MM.1S (cell line): ENCODE measurements at regions not wholly inside any gene's neighbourhood (a gene's known extent, or its start where the extent isn't known, plus 50 kb on each side); places are given as distances from the start of the nearest gene placed in this dataset.

Experiments
- DNase-seq: peaks from one replicate; pipeline ENCODE4 v3.0.0-alpha.2; 2015
- H2AFZ ChIP-seq: fragments of 300-600 bp; sonication (generic); 2 replicates; pipeline ENCODE4 v1.6.0; 2016; ENCODE audit warnings: antibody characterized with exemption, low read length
- H3F3A ChIP-seq: fragments of 300-600 bp; sonication (generic); 2 replicates; pipeline ENCODE4 v1.6.1; 2016; ENCODE audit warnings: mild to moderate bottlenecking, antibody characterized with exemption, low read length, moderate library complexity, mixed read lengths; ENCODE audit not compliant: insufficient read depth
- H3K27ac ChIP-seq: fragments of 300-600 bp; sonication (generic); 2 replicates; pipeline ENCODE4 v1.5.1; 2016; ENCODE audit warnings: mild to moderate bottlenecking, low read length
- H3K27me3 ChIP-seq: fragments of 300-600 bp; sonication (generic); replicated peaks from 2 replicates; pipeline ENCODE4 v1.6.0; 2016; ENCODE audit warnings: low read length; ENCODE audit not compliant: insufficient read depth
- H3K36me3 ChIP-seq: fragments of 300-600 bp; sonication (generic); replicated peaks from 2 replicates; pipeline ENCODE4 v1.6.1; 2016; ENCODE audit warnings: mild to moderate bottlenecking, low read length, mixed read lengths; ENCODE audit not compliant: insufficient read depth
- H3K4me1 ChIP-seq: fragments of 300-600 bp; sonication (generic); 2 replicates; pipeline ENCODE4 v1.6.1; 2016; ENCODE audit warnings: low read length, mixed read lengths
- H3K4me2 ChIP-seq: fragments of 300-600 bp; sonication (generic); 2 replicates; pipeline ENCODE4 v1.6.0; 2016; ENCODE audit warnings: low read depth, low read length
- H3K4me3 ChIP-seq: fragments of 300-600 bp; sonication (generic); 2 replicates; pipeline ENCODE4 v1.5.1; 2016; ENCODE audit warnings: low read length, mixed read lengths
- H3K79me2 ChIP-seq: fragments of 300-600 bp; sonication (generic); 2 replicates; pipeline ENCODE4 v1.6.1; 2016; ENCODE audit warnings: mixed run types, low read length, mixed read lengths
- H3K9ac ChIP-seq: fragments of 300-600 bp; sonication (generic); 2 replicates; pipeline ENCODE4 v1.6.1; 2016; ENCODE audit warnings: low read length, mixed read lengths
- H3K9me2 ChIP-seq: fragments of 300-600 bp; sonication (generic); replicated peaks from 2 replicates; pipeline ENCODE4 v1.6.1; 2016; ENCODE audit warnings: mild to moderate bottlenecking, low read length, mixed read lengths; ENCODE audit not compliant: insufficient read depth
- H3K9me3 ChIP-seq: fragments of 300-600 bp; sonication (generic); replicated peaks from 2 replicates; pipeline ENCODE4 v1.6.1; 2016; ENCODE audit warnings: mild to moderate bottlenecking, low read length, mixed read lengths; ENCODE audit not compliant: insufficient read depth
- H4K20me1 ChIP-seq: fragments of 300-600 bp; sonication (generic); 2 replicates; pipeline ENCODE4 v1.6.1; 2016; ENCODE audit warnings: mild to moderate bottlenecking, low read length, moderate library complexity, mixed read lengths; ENCODE audit not compliant: insufficient read depth
- EZH2 ChIP-seq: fragments of 300-600 bp; sonication (generic); optimal IDR thresholded peaks from 2 replicates; pipeline ENCODE3; 2017; ENCODE audit warnings: low read depth, mild to moderate bottlenecking, antibody characterized with exemption, low read length, mixed read lengths
- EZH2phosphoT487 ChIP-seq: fragments of 300-600 bp; sonication (generic); IDR thresholded peaks from 2 replicates; pipeline ENCODE4 v1.6.1; 2018; ENCODE audit warnings: antibody characterized with exemption, low read length
- TF ChIP-seq, protein P1 (sequence below): fragments of 300-600 bp; sonication (generic); IDR thresholded peaks from 2 replicates; pipeline ENCODE4 v1.5.1; 2016; ENCODE audit warnings: antibody characterized with exemption, low read length, mixed read lengths

DNA sequence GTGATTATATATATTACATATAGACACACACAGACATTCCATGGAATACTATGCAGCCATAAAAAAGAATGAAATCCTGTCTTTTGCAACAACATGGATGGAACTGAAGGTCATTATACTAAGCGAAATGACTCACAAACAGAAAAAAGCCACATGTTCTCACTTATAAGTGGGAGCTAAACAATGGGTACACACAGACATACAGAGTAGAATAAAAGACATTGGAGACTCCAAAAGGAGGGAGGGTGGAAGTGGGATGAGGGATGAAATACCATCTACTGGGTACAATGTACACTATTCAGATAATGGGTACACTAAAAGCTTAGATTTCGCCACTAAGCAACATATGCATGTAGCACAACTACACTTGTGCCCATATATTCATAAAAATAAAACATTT lies 170.0 kb upstream of the RGMB start:
- Histone ChIP-seq H3K9me3 (no peaks in the 10 kb centered on the region), H3K27me3 (no peaks in the 10 kb centered on the region), H2AFZ (no peak overlapping the region), H3K79me2 (no peaks in the 10 kb centered on the region), H3K27ac (no peak overlapping the region), H3K9ac (no peak overlapping the region), H3K4me3 (no peak overlapping the region), H3F3A (no peaks in the 10 kb centered on the region), H3K4me1 (no peaks in the 10 kb centered on the region), H4K20me1 (no peaks in the 10 kb centered on the region), H3K9me2 (no peaks in the 10 kb centered on the region), H3K4me2 (no peak overlapping the region), H3K36me3 (no peaks in the 10 kb centered on the region)
- DNase-seq, result no peak
- TF ChIP-seq EZH2 (no peak), EZH2phosphoT487 (no peak)
- TF ChIP-seq, protein P1, sequence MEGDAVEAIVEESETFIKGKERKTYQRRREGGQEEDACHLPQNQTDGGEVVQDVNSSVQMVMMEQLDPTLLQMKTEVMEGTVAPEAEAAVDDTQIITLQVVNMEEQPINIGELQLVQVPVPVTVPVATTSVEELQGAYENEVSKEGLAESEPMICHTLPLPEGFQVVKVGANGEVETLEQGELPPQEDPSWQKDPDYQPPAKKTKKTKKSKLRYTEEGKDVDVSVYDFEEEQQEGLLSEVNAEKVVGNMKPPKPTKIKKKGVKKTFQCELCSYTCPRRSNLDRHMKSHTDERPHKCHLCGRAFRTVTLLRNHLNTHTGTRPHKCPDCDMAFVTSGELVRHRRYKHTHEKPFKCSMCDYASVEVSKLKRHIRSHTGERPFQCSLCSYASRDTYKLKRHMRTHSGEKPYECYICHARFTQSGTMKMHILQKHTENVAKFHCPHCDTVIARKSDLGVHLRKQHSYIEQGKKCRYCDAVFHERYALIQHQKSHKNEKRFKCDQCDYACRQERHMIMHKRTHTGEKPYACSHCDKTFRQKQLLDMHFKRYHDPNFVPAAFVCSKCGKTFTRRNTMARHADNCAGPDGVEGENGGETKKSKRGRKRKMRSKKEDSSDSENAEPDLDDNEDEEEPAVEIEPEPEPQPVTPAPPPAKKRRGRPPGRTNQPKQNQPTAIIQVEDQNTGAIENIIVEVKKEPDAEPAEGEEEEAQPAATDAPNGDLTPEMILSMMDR, result no peak

DNA sequence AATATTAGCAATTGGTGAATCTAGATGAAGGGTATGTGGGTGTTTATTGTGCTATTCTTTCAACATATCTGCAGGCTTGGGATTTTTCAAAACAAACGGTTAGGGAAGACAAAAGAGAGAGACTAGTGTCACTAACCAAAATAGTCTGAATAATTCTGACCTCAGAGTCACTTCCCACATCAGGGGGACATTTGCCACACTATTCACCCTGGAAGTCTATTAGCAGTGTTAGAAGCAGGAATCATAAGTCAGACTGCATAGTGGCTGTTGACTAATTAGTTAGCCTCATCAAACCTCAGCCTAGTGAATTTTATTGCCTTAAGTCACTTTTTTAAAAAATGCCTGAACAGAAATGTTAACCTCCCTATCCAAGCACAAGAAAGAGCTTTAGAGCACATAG lies 169.2 kb upstream of the RGMB start:
- Histone ChIP-seq H3K4me1 (no peaks in the 10 kb centered on the region), H2AFZ (no peak overlapping the region), H3F3A (no peaks in the 10 kb centered on the region), H3K9ac (no peak overlapping the region), H4K20me1 (no peaks in the 10 kb centered on the region), H3K27ac (no peak overlapping the region), H3K79me2 (no peaks in the 10 kb centered on the region), H3K9me2 (no peaks in the 10 kb centered on the region), H3K27me3 (no peaks in the 10 kb centered on the region), H3K36me3 (no peaks in the 10 kb centered on the region), H3K4me2 (no peak overlapping the region), H3K4me3 (no peak overlapping the region), H3K9me3 (no peaks in the 10 kb centered on the region)
- TF ChIP-seq, protein P1, result no peak
- TF ChIP-seq EZH2, result no peak
- TF ChIP-seq EZH2phosphoT487, result no peak
- no peak for DNase-seq

DNA sequence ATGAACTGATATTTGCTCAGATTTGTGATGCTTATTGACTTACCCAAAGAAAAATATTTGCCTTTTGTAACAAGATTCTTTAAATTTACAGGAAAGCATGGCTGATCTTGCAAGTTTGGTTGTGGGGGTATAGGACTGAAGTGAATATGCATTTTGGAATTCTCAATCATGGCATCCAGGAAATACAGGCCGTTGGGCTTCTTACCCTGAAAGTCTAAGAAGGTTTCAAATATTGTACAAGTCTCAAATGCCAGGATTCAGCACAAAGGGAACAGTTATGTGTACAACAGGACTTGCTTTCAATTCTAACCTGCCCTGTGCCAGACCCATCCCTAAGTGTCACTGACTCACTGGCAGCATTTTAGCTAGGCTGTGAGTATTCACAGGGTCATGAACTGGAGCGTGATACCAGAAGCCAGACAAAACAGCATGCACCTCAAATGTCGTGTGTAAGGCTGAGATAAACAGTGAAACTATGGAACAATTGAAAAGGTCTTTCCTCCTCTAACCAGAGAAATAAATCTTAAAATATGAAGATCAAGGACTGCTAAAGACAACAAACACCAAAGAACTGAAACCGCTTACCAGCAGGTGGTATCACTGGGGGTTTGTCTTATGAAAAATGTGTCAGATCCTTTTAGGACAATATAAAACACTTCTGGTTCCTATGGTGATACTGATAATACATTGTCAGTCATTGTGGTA lies 168.6 kb upstream of the RGMB start:
- Histone ChIP-seq H3K9ac (no peak overlapping the region), H4K20me1 (no peaks in the 10 kb centered on the region), H3K9me2 (no peaks in the 10 kb centered on the region), H3K4me1 (no peaks in the 10 kb centered on the region), H3K27me3 (no peaks in the 10 kb centered on the region), H3K4me3 (no peak overlapping the region), H2AFZ (no peak overlapping the region), H3K9me3 (no peaks in the 10 kb centered on the region), H3F3A (no peaks in the 10 kb centered on the region), H3K4me2 (no peak overlapping the region), H3K27ac (no peak overlapping the region), H3K79me2 (no peaks in the 10 kb centered on the region), H3K36me3 (no peaks in the 10 kb centered on the region)
- DNase-seq, result no peak
- no peak for TF ChIP-seq EZH2

DNA sequence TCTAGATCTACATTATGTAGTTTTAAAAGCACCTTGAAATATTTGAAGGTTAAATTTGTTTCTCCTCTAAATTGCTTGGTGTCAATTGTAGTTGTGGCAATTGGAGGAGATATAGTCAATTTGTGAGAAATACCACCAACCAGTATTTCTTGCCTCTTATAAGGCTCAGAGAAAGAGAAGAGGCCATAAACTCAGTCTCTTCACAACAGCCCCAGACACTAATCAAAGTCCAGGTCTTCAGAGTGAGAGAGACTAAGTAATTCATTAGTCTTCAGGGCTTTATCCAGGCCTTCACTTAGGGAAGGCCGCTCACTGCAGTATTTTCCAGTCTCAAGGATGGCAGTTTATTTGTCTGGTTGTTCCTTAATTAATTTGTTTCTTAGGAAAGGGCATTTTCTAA lies 168.0 kb upstream of the RGMB start:
- Histone ChIP-seq H2AFZ (no peak overlapping the region), H3K9me3 (no peaks in the 10 kb centered on the region), H3K79me2 (no peaks in the 10 kb centered on the region), H3K27ac (no peak overlapping the region), H3K4me2 (no peak overlapping the region), H3K4me3 (no peak overlapping the region), H3K27me3 (no peaks in the 10 kb centered on the region), H3K36me3 (no peaks in the 10 kb centered on the region), H4K20me1 (no peaks in the 10 kb centered on the region), H3K4me1 (no peaks in the 10 kb centered on the region), H3F3A (no peaks in the 10 kb centered on the region), H3K9ac (no peak overlapping the region), H3K9me2 (no peaks in the 10 kb centered on the region)
- TF ChIP-seq EZH2phosphoT487 (no peak), EZH2 (no peak)
- TF ChIP-seq, protein P1, result no peak
- DNase-seq, result no peak
